ENCODE measurements at regions not wholly inside any gene's neighbourhood (a gene's known extent, or its start where the extent isn't known, plus 50 kb on each side); places are given as distances from the start of the nearest gene placed in this dataset.

DNA sequence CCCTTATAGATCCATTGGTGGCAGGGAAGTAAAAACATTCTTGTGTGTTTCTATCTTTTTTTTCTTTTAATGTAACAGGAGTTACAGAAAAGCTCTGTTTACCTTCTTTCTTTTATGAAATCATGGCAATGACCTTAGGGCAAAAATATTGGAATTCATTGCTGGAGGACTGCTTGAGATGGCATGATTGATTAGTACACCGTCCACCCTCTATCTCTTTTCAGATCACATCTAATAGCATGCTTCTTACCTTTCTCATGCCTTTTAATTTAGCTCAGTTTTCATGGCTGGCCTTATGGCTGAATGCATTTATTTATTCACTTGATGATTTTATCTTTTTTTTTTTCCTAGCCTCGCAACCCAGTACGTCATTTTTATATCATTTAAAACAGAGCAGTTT, 177.6 kb upstream of the CDH20 start:
- DNase-seq, result no peak

DNA sequence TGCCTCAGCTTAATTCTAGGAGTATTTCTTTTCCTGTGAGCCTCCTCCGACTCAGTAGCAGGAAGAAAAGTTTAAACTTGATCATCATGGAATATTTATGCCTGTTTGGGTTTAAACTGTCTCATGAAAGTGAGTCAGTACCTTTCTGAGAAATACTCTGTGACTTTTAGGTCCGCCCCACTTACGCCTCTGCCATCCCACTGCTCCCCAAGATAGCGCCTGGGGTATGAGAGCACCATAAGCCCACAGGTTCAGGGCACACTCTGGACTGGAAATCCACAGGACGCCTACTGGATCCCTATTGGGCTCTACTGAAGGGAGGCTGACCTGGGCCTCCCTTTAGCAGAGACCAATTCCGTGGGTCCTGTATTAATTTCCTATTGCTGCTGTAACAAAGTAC, 175.8 kb upstream of the CDH20 start:
- DNase-seq, result no peak

DNA sequence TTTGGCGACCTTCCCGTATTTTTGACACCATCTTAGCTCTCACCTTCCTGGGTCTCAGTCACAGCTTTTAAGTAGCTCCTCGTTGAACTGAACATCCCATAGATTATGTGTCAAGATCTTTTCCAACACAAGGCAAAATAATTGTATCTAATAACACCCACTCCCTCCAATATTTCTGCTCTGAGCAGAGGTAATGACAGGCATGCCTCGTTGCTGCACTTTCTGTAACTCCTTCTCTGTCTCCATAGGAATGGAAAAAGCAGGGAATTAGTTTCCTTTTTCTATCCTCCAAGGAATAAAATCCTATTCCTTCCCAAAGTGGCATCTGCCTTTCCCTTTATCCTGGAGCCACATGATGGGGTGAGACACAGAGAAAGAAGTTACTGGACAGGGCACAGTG, 174.0 kb upstream of the CDH20 start:
- DNase-seq, result no peak

DNA sequence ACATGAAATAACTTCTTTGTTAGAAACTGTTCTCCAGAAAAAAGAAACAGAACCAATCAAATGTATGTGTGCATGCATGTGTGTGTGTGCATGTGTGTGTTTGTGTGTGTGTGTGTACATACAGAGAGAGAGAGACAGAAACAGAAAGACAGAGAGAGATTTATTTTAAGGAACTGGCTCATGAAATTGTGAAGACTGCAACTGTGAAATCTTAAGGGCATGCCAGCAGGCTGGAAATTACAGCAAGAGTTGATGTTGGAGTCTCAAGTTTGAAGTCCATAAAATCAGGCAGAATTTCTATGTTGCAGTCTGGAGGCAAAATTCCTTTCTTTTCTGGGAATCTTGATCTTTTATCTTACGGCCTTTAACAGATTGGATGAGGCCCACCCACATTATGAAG, 168.9 kb upstream of the CDH20 start:
- DNase-seq, result no peak

DNA sequence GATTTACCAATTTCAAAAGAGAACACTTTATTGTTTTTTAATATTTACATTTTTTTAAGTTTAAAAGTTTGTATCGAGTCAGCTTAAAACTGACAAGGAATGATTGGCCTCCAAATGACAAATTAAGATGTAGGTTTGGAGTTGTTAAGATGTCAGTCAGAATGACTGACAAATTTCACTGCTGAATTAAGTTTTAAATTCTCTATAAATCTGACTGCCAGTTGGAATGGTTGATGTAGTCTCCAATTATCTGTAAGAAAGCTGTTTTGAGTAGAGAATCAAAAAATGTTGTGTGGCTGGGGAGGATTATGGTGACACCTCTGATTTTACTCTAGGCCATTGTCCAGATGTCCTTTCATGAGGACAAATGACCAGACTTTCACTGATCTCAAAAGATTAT, 165.3 kb upstream of the CDH20 start:
- DNase-seq, result no peak

DNA sequence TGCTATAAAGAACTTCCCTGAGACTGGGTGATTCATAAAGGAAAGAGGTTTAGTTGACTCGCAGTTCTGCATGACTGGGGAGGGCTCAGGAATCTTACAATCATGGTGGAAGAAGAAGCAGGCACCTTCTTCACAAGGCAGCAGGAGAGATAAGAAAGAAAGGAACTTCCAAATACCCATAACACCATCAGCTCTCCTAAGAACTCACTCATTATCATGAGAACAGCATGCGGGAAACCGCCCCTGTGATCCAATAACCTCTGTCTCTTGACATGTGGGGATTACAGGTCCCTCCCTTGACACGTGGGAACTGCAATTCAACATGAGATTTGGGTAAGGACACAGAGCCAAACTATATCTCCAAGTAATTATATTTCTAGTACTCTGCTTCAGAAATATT, 163.8 kb upstream of the CDH20 start:
- no peak for DNase-seq

DNA sequence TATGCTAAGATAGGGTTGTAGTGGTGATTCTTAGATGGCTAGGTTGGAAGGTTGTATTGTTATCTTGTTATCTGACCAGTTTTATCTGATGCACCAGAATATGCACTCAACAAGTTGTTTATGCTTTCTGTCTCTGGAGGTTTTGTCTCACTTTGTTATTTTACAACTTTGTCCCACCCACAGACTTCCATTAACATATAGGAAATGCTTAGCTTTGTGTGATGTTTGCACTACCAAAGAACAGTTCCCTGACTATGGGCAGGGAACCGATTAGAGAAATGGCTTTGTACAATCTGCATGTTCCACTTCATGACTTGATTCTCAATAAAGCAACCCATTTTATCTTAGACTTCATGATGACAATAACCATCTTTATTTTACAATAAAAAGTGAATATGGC, 160.6 kb upstream of the CDH20 start:
- DNase-seq, result no peak

DNA sequence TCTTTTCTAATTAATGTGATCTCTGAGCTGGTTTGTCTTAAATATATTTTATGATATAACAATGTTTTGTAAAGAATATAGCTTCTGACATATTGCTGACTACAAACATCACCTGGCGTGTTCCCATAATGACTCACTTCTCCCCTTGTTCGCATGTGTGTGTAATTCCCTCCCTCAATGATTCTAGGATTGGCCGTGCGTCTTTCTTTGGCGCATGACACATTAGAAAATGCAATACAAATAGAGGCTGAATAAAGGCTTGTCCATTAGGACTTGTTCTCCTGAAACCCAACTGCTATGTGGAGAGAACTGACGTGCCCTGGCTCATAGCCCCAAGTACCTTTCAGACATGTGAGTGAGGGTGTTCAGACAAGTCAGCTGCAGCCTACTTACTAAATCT, 159.7 kb upstream of the CDH20 start:
- no peak for DNase-seq

DNA sequence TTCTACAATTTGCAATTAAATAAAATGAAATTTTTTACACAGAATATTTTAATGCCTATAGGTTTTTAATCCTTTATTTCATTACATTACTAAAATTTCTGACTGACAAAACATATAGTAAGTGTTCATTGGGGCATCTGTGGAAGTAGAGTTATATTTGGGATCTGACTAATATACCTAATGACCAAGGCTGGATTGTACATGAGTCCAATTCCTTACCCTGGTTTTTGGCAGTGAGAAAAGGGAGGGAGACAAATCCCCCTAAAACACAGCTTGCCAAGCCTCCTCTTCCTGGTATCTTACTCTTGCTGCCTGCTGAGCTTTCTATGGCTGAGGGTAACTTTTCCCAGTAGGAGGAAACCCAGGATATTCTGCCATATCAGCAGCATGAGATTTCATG, 149.4 kb upstream of the CDH20 start:
- DNase-seq, result no peak

DNA sequence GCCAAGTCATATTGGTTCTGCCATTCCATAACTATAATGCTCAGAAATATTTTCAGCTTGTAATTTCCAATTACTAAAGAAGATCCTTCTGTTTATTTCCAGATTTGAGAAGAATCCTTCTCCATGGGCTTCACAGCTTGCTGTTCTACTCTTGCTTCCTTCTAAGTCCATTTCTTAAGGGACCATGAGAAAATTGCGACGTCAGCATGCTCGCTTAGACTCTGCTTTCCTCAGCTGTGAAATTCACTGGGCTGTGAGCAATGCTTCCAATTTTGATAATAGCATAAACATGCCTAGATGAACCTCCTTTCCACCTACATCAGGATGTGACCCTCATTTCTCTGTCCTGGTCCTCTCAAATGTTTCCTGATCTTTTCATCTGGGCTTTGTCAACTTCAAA, 145.3 kb upstream of the CDH20 start:
- no peak for DNase-seq

DNA sequence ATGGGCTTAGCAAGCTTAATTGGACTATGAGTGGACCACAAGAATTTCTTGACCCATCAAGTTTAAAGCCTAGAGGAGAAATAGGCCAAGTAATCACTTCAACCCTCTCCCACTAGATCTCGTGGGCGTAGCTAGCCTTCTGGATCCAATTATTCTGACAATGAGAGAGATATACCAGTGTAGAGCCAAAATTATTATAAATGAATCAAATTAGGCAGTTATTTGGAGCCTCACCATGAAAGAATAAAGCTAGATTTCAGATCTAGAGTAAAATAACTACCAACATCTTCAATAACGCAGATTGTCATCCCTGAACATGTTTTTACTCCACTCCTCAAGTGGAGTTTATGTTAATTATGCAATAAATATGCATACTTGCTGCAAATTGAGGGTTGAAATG, 143.9 kb upstream of the CDH20 start:
- no peak for DNase-seq

DNA sequence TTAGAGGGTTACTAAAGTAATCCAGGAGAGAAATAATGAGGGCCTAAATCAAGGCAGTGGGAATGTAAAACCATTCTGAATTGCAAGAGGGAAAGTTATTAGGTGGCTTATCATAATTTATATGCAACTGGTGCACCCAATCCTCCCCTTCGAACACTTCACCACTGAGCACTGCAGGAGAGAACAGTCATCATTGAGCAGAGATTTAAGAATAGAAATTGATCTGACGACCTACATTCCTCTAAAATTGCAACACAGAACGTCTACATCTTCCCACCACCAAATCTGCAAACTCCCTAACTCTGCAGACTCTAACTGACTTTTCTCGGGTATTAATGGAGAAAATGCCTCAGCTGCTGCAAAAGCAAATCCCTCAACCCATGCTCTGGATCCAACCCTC, 138.5 kb upstream of the CDH20 start:
- DNase-seq, result no peak

DNA sequence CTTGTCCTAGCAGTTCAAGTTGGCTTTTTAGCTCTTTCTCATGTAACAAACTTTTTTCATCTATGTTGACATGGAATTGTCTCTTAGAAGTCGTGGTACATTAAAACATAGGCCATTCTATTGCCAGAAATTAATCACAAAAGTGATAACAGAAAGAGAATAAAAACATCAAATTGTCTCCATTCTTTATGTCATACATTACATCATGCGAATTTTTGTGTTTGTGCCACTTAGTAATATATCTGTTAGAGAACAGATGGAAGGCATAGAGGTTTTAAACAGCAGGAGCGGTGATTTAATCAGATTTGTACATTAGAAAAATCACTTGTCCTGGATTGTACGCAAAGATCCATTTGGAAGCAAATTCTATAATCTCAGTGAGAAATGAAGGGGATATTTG, 136.5 kb upstream of the CDH20 start:
- no peak for DNase-seq

DNA sequence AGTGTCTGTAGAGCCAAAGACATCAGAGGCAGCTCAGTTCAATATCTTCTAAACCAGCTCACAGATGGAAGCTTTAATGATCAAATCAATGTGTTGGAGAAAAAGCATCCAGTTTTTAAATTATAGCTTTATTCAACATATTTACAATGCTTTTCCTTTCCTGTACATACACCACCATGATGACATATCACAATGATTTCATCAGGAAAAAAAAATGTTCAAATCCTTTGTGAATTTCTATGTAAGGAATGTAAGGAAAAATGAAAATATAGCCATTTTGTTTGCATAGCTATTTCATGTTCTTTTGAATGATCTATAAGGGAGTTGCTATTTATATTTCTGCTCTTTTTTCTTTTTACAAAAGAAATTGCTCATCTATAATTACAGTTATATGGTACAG, 134.7 kb upstream of the CDH20 start:
- DNase-seq, result no peak

DNA sequence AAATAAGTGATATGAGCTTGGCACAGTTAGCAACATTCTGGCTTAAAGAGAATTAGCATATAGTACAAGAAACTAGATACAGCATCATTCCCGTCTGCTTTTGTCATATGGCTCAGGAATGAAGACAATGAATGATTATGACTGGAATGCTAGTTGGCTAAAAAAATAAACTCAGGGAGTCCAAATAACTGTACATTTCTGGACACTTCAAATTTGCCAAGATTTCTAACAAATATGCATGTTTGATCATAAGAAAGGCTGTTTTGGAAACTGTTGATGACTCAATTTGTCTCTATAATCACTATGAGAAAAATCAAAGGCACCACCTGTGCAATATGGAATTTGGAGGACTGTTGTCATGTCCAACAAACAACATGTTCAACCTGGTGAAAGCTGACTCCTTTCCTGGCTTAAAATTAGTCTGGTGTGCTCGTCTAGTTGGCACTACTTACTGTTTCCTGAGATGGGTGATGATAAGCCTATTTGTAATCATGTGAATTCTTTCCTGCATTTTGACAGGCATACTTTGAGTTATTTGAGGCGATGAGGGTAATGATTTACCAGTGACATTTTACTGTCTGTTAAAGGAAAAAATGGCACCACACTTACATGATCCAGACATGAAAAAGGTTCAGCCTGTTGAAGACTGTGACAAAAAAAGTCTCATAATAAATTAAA, 133.9 kb upstream of the CDH20 start:
- no peak for DNase-seq

DNA sequence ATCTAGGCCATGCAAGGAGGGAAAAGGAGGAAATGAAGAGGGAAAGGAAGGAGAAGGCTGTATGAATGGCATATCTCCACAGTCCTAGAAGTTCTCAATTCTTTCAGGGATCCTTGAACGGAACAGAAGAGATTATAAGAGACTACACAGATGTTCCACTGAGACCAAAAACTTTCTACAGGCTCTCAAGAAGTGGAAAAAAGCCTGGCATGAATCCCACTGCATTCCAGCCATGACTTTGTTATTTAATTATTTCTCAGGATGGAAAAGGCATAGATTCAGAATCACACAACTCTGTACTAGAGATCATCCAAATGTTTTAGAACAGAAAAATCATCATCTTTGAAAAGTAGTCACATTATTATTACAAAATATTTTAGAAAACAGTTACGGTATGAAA, 131.7 kb upstream of the CDH20 start:
- DNase-seq, result no peak

DNA sequence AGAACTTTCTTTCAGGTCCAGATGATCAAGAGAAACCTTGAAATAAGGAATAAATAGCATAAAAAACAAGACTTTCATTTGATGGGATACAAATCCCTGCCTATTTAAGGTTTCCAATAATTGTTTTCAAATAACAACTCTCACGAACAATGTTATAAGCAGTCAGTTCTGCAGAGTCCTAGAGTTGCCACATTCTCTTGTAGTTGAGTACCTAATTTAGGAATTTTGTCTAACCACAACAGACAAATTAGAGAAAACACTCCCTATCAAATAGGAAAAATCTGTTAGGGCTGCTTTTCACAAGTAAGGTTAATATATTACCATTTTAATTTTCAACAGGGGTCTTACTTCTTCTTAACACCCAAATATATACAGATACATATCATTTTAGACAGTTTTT, 130.1 kb upstream of the CDH20 start:
- no peak for DNase-seq

DNA sequence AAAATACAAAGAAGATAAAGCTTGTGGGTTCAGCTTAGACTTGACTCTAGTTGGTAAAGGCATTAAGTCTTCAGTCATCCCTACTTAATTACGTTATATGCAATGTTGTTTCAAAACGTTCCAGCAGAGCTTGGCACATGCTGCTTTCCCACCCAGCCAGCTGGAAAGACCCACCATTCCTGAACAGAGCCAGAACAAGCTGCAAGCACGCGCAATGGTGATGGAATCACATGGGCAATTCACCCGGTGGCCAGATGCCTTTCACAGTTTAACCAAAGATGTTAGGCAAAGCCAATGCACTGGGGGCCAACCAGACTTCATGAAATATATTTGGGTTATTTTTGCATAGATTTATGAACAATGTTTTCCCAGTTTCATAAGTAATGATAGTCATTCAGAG, 123.4 kb upstream of the CDH20 start:
- DNase-seq, result no peak

DNA sequence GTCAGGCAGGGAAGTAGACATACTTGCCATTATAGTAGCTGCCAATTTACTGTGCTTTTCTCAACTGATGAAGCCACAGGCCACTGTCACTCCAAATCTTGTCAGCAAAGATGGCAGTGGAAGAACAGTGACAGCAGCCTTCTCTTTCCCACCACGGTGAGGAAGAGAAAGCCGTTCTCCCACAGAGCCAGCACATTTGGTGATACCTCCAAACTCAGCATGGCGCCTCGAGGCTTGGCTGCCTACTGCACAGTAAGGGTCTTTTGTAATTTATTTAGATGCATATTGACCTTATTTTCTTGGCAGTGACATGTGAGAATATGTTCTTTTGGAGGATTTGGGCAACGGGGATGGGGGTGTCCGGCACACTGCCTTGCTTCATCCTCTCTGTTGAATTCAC, 117.2 kb upstream of the CDH20 start:
- no peak for DNase-seq

DNA sequence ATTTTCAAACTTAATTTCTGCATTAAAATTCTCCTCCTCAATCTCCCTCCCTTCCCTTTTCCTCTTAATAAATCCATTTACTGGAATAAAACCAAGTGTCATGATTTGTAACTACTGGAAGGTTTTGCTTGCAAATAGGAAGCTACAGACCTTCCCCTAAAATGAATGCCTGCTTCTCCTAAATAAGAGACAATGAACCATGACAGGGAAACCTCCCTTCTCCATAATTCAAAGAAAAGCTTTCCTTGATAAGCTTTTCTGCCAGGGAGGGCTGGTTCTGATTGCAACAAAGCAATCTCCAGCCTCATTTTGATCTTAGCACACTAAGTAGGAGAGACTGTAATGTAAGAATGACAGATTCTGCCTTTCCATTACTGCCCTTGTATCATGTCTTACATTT, 111.0 kb upstream of the CDH20 start:
- no peak for DNase-seq

DNA sequence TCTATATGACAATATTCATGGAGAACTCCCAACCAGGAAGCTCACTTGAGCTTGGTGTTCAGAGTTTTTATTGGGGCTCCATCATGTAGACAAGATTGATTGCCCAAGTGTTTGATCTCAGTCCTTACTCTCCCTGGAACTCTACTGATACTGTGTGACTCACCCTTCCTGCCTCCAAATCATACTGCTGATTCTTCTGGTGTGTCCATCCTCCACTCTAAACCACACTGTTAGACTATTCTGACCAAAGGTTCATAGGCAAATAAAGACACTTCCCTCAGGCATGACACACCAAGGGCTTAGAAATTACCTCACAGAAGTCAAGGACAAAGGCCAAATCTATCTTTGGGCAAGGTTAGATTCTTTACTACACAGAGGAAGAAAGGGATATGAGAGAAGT, 107.9 kb upstream of the CDH20 start:
- no peak for DNase-seq

DNA sequence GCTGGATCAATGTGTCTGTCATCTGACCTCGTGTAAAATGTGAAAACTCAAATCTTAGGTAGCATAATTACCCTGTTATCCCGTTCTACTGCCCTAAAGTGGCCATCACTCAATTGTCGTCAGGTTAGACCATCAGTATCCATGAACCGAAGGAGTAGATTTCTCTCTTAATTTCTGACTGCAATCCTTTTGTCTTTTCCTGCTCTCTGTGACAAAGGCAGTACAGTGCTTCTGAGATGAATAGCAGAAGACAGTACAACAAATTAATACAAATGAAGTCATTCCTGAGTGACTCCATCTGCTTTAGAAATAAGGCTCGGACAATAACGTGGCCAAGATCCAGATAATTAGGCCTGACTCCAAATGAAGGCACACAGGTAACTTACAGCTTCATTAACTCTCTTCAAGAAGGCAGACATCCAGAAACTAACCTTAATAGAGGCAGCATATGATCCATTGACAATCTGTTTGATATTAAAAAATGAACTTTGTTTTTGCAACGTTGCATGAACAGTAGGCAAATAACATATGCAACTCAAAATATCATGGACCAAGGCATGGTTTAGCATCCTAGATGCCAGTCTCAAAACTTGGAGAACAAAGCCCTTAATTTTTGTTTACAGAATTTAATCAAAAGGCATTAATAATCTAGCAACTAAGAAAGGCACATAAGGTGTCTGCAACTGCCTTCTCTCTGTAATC, 96.7 kb upstream of the CDH20 start:
- DNase-seq, result no peak

DNA sequence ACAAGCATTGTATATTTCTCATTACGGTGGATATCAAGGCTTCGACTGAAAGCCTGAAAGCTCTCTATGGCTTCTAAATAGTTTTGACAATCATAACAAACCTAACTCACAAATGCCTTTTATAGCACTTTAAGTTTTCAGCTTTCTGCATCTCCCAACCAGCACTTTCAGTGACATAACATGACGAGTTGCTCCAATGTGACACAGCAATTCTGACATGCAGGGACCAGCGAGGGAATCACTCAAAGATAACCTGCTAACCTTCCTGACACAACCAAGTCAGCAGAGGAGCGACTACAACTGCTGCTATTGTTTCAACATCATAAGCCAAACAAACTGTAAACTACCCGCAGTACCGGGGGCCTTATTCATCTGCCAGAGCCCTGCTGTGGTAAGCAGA, 95.7 kb upstream of the CDH20 start:
- DNase-seq, result no peak

DNA sequence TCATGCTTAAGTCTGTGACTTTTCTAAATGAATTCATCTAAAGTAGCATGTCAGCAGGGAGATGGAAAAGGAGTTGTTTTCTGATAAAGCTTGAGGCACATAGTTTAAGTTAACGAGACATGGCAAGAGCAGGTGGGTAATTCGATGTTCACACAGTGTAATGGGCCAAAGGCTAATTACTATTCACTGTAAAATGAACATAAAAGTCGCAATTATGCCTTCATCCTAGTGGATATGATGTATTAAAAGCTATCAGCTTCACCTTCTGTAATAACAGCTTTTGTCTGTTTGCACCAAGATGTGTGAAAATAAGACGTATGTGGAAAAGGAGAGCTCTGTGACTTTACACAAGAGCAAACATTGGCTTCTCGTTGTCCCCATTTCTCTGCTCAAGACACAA, 94.2 kb upstream of the CDH20 start:
- DNase-seq, result no peak

All from anterior cingulate cortex (tissue), 58 donors.